Right hindlimb (tissue), 1 donor: ENCODE measurements at regions not wholly inside any gene's neighbourhood (a gene's known extent, or its start where the extent isn't known, plus 50 kb on each side); places are given as distances from the start of the nearest gene placed in this dataset.
A peak's percentile ranks its signal among the peaks of the same experiment; 100 is the strongest.

ENCODE experiments used
- DNase-seq: peaks from one replicate; pipeline ENCODE4 v3.0.0-alpha.2; 2018

- DNase-seq: peak; percentile 51
These were observed 375.9 kb downstream of the MCTP2 start for GRCh38 chr15:94607176-94607654.

DNA sequence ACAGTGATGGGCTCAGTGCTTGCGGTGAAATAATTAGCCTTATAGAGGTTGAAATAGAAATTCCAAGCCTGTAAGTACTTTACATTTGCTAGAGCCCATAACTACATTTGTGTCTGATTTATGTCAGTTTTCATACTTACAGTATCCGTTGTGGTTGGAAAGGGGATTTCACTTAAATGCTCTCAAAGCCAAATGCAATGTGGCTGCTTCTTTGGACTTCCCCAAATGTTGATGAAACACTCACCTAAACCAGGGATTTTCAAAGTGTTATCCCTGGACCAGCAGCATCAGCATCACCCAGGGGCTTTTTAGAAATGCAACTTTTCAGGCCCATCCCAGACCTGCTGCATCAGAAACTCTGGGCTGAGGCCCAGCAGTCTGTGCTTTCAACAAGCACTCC, 378.7 kb downstream of the MCTP2 start:
- no peak for DNase-seq

DNA sequence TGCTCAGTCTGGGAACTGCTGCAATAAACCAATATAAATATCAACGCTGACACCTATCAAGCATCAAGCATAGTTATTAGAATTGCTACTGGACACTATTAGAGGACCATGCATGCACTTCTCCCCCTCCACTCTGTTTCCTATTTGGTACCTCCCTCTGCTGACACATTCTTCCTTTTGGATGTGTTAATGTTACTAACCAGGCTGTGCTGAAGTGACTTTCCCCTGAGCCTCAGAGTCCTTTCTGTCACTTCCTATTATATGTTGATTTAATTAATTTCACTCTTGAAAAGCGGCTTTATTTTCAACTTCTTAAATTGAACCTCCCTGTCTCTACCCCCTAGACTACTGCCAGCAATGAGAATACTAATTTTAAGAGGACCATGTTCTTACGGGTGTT, 379.1 kb downstream of the MCTP2 start:
- no peak for DNase-seq

GRCh38 chr15:94611656-94612055, 380.3 kb downstream of the MCTP2 start:
- no peak for DNase-seq

GRCh38 chr15:94615688-94616087, 384.3 kb downstream of the MCTP2 start:
- DNase-seq: no peak

- no peak for DNase-seq
These were observed 389.3 kb downstream of the MCTP2 start for GRCh38 chr15:94620632-94621031.

DNA sequence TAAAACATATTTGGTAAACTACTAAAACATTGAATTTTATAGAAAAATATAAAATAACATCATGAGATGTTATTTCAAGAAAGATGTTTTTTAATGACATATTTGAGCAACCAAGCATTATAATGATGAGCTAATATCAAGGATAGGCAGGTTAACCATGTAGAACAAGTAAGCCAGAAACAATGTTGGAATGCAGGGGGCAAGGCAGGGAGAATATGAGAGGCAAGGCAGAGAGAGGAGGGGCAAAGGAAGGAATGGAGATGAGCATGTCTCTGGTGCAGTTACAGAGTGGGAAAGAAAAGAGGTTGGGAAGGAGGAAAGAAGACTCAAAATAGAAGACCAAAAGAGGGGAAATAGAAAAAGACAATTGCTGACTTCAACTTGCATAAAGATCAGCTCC, 390.4 kb downstream of the MCTP2 start:
- no peak for DNase-seq

DNA sequence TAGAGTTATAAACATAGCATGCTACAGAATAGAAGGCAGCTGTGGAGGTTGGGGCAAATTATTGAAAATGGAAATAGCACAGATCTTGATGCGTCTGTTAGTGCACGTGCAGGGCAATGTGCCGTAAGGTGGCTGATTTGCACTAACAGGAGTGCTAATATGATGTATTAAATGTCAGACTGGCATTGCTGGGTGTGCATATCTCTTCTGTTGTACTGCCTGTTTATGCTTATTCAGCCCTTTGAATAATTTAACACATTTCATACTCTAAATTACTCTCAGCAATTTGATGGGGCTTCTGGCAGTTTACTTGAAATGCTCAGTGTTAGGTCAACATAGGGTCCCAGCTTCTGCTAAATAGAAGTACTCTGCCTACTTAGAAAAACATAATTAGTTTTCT, 395.6 kb downstream of the MCTP2 start:
- no peak for DNase-seq

- no peak for DNase-seq
These were observed 400.2 kb downstream of the MCTP2 start for GRCh38 chr15:94631608-94632007.

DNA sequence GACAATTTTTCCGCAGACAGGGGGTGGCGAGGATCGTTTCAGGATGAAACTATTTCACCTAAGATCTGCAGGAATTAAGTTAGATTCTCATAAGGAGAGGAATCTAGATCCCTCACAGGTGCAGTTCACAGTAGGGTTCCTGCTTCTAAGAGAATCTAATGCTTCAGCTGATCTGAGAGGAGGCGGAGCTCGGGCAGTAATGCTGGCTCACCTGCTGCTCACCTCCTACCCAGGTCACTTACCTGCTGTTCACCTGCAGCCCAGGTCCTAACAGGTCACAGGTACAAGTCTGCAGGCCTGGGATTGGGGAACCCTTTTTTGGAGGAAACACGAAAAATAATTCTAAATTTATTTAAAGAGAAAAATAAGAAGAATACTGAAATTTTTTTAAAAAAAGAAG, 406.8 kb downstream of the MCTP2 start:
- DNase-seq: no peak

DNA sequence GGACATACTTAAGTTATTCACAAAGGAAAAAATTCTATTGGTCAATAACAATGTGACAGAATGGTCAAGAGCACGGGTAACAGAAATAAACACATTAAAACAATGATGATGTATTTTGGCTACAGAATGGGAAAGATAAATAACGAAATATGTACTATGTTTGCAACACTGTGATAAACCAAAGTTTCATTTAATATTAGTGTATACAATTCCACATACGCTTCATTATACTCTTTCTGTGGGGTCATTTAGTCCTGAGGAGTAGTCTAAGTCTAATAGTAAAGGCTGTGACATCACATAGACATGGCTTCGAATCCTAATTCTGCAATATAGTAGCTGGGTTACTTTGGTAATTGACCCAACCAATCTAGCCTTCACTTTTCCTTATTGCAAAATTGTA, 408.3 kb downstream of the MCTP2 start:
- no peak for DNase-seq

DNA sequence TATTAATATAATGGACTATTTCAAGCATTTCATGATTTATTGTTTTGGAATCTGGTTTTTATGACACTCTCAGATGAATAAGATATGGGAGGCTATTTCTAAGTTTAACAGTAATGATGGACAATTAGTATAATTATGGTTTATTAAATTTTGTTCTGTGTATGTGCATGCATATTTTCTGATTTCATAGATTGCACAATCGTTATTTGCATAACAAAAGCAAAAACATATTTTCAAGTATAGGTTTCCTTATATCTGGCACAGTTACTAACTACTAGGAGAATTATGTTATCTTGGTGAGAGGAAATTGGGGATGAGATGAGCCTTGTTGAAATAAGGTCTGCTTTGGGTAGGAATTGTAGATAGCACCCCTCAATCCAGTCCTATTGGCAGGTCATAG, 413.1 kb downstream of the MCTP2 start:
- DNase-seq: no peak

- DNase-seq: no peak
These were observed 421.7 kb downstream of the MCTP2 start for GRCh38 chr15:94653071-94653470.

- no peak for DNase-seq
These were observed 424.0 kb downstream of the MCTP2 start for GRCh38 chr15:94655249-94655880.

DNA sequence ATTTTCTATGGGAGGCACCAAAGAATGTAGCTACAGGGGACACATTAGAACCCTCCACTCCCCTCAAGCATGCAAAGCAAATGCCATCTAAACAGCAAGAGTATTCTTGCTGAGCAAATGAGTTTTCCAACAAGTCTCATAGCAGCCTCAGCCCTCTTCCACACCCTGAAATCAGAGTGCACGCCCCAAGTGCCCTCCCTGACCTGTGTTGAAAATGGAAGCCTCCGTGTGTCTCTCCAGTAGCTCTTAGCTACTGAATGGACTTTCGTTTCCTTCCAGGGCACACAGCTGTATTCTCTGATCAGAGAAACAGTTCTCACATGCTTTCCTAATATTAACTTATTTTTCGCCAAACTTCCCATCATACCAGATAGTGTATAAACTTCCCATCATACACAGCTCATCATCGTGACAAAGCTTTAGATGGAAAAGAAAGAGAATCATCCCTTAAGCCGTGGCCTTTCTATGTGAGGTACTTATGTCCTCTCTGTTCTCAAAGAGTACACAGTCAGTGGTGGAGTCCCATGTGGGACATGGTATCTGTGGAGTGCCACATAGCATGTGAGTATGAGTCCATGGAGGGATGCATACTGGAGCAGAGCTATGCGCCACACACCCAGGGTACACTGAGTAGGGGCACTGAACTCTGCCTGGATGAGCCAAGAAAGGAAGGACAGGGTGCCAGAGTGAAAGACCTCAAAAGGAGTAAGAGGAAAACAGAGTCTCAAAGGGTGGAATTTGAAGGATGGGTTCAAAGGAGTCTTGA, 434.5 kb downstream of the MCTP2 start:
- DNase-seq: no peak

DNA sequence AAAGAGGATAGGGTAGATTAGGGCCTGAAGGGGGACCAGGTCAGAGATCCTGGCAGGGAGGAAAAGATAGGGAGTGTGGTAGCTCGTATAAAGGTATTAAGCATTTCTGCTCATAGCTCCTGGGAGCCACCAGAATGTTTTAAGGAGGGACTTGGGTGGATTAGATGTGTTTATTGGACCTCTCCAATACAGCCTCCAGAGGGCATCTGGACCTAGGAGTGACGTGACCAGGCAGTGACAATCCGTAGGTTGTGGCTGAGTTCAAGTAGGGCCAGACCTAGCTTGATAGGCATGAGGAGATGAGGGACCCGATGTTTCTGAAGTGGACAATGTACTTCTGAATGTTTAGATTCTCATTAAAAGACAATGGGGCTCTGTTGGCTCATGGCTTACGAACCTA, 435.2 kb downstream of the MCTP2 start:
- DNase-seq: no peak

DNA sequence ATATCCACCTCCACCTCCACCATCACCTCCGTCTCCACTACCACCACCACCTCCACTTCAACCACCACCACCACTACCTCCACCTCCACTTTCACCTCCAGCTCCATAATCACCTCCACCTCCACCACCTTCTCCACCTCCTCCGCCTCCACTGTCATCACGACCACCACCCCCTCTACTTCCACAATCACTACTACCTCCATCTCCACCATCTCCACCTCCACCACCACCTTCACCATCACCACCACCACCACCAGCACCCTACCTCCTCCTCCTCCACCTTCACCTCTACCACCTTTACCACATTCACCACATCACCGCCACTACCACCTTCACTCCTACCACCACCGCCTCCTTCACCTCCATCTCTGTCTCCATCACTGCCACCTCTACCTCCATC, 435.7 kb downstream of the MCTP2 start:
- DNase-seq: no peak

- no peak for DNase-seq
These were observed 439.2 kb downstream of the MCTP2 start for GRCh38 chr15:94670438-94671034.

GRCh38 chr15:94671858-94672532, 440.6 kb downstream of the MCTP2 start:
- DNase-seq: peak; percentile 61

GRCh38 chr15:94673801-94674200, 442.4 kb downstream of the MCTP2 start:
- no peak for DNase-seq

- DNase-seq: no peak
These were observed 442.9 kb downstream of the MCTP2 start for GRCh38 chr15:94674296-94674695.

- DNase-seq: no peak
These were observed 445.9 kb downstream of the MCTP2 start for GRCh38 chr15:94677202-94677790.

GRCh38 chr15:94682171-94682570, 450.8 kb downstream of the MCTP2 start:
- no peak for DNase-seq
